ENCODE measurements at regions not wholly inside any gene's neighbourhood (a gene's known extent, or its start where the extent isn't known, plus 50 kb on each side); places are given as distances from the start of the nearest gene placed in this dataset.

DNA sequence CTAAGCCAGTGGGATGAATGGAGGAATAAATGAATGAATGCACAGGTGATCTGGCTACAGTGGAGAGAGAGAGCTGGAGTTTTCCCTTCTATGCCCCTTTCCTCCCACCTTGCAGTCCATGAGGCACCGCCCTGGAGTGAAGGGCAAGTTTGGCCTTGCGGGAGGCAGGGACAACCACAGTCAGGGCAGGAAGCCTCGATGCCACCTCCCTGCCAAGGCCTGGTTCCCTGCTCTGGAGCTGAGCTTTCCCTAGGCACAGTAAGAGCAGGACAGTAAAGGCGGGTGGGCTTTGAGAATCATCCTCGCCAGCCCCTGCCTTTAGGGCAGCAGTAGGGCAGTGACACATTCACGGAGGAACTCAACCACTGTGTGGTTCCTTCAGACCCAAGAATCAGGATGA is 72.6 kb downstream of the RBFOX3 start:
- no CpG with 5 or more reads among the region's 6 CpGs for WGBS (ENCODE audit: insufficient coverage, insufficient read length)
- H3K9me3 ChIP-seq (ENCODE audit: control insufficient read depth, insufficient read depth, low read length), result no peaks in the 10 kb centered on the region
- no peak overlapping the region for H3K4me3 ChIP-seq (ENCODE audit: low read length)
- no peak for DNase-seq (ENCODE audit: low read depth, low spot score)
- no peaks in the 10 kb centered on the region for H3K36me3 ChIP-seq (ENCODE audit: control insufficient read depth, insufficient read depth, low read length)
- H3K27me3 ChIP-seq (ENCODE audit: control insufficient read depth, insufficient read depth, low read length), result no peaks in the 10 kb centered on the region
- no peak overlapping the region for H3K27ac ChIP-seq (ENCODE audit: low read length)
- H3K4me1 ChIP-seq (ENCODE audit: control insufficient read depth, insufficient read depth, low read length), result no peaks in the 10 kb centered on the region

DNA sequence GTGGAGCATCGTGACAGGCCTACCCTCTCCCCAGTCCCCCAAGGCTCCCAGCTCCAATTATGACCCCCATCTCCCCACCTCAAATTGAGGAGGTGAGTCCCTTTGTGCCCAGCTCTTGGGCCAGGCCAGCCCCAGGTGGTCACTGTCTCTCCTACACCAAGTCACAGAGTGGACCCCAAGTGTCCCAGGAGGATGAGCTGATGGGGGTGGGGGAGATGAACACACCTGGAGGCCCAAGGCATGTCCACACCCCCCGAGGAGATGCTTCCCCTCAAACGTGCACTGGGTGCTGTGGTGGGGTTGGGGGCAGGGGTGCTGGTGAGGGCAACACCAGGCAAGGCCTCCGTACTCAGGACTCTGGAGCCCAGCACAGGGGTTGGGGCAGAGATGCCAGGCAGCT is 73.2 kb downstream of the RBFOX3 start:
- WGBS (ENCODE audit: insufficient coverage, insufficient read length), result no CpG with 5 or more reads among the region's 4 CpGs
- DNase-seq (ENCODE audit: low read depth, low spot score), result no peak
- Histone ChIP-seq H3K27me3 (ENCODE audit: control insufficient read depth, insufficient read depth, low read length) (no peaks in the 10 kb centered on the region), H3K36me3 (ENCODE audit: control insufficient read depth, insufficient read depth, low read length) (no peaks in the 10 kb centered on the region), H3K9me3 (ENCODE audit: control insufficient read depth, insufficient read depth, low read length) (no peaks in the 10 kb centered on the region), H3K4me3 (ENCODE audit: low read length) (no peak overlapping the region), H3K27ac (ENCODE audit: low read length) (no peak overlapping the region), H3K4me1 (ENCODE audit: control insufficient read depth, insufficient read depth, low read length) (no peaks in the 10 kb centered on the region; the same call in 1 of the 2 replicates)

DNA sequence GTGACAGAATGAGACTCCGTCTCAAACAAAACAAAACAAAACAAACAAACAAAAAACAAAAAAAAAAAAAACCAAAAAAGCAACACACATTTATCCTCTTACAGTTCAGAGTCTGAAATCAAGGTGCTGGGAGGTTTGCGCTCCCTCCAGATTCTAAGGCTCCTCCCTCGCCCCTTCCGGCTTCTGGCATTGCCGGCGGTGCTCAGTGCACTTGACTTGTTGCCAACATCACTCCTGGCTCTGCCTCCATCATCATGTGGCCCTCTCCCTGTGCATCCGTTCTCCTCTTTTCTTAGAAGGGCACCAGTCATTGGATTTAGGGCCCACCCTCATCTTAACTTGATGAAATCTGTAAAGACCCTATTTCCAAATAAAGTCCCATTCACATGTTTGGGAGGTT is 73.8 kb downstream of the RBFOX3 start:
- no CpG with 5 or more reads among the region's 7 CpGs for WGBS (ENCODE audit: insufficient coverage, insufficient read length)
- Histone ChIP-seq H3K27ac (ENCODE audit: low read length) (no peak overlapping the region), H3K9me3 (ENCODE audit: control insufficient read depth, insufficient read depth, low read length) (no peaks in the 10 kb centered on the region), H3K36me3 (ENCODE audit: control insufficient read depth, insufficient read depth, low read length) (no peaks in the 10 kb centered on the region), H3K27me3 (ENCODE audit: control insufficient read depth, insufficient read depth, low read length) (no peaks in the 10 kb centered on the region), H3K4me3 (ENCODE audit: low read length) (no peak overlapping the region), H3K4me1 (ENCODE audit: control insufficient read depth, insufficient read depth, low read length) (peaks cover 6% of the 10 kb centered on the region)
- no peak for DNase-seq (ENCODE audit: low read depth, low spot score)

DNA sequence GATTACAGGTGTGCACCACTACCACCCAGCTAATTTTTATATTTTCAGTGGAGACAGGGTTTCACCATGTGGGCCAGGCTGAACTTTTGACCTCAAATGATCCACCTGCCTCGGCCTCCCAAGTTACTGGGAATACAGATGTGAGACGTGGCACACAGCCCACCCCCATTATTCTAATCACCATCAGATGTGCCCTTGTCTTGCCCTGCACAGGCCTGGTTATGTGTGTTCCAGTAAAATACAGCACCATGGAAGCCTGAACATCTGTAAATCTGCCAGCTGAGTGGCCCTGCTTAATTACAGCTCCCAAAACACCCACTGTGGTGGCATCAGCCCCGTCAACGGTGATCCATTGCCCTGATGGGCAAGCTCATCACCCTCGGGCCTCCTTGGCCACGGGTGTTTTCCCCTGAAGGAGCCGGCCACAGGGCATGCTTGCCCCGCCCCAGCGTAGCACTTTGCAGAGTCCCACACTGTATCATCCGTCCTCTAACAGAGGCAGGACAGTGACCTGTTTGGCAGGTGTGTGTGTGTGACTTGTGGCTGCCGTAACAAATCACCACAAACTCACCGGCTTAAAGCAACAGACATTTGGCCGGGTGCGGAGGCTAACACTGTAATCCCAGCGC is 74.5 kb downstream of the RBFOX3 start:
- Histone ChIP-seq H3K27me3 (ENCODE audit: control insufficient read depth, insufficient read depth, low read length) (no peaks in the 10 kb centered on the region), H3K4me1 (ENCODE audit: control insufficient read depth, insufficient read depth, low read length) (peaks cover 9% of the 10 kb centered on the region), H3K4me3 (ENCODE audit: low read length) (no peak overlapping the region), H3K27ac (ENCODE audit: low read length) (no peak overlapping the region), H3K36me3 (ENCODE audit: control insufficient read depth, insufficient read depth, low read length) (no peaks in the 10 kb centered on the region), H3K9me3 (ENCODE audit: control insufficient read depth, insufficient read depth, low read length) (no peaks in the 10 kb centered on the region)
- no peak for DNase-seq (ENCODE audit: low read depth, low spot score)
- WGBS (ENCODE audit: insufficient coverage, insufficient read length), result no CpG with 5 or more reads among the region's 15 CpGs

DNA sequence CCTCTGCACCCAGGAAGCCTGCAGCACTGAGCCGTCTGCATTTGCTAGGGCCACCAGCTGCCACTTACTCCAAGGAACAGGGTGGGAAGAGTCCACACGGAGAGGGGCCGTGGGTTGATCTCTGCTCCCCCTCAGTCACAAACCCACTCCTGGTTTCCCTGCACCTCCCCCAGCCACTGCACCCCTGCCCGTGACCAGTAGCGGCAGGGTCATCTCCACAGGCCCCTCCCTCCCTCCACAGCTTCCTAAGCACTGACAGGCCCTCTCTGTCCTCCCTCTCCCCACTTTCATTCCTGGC is 75.2 kb downstream of the RBFOX3 start:
- no CpG with 5 or more reads among the region's 5 CpGs for WGBS (ENCODE audit: insufficient coverage, insufficient read length)
- Histone ChIP-seq H3K4me1 (ENCODE audit: control insufficient read depth, insufficient read depth, low read length) (peaks cover 9% of the 10 kb centered on the region), H3K36me3 (ENCODE audit: control insufficient read depth, insufficient read depth, low read length) (no peaks in the 10 kb centered on the region), H3K27me3 (ENCODE audit: control insufficient read depth, insufficient read depth, low read length) (no peaks in the 10 kb centered on the region), H3K9me3 (ENCODE audit: control insufficient read depth, insufficient read depth, low read length) (no peaks in the 10 kb centered on the region), H3K27ac (ENCODE audit: low read length) (no peak overlapping the region), H3K4me3 (ENCODE audit: low read length) (no peak overlapping the region)
- DNase-seq (ENCODE audit: low read depth, low spot score), result no peak

DNA sequence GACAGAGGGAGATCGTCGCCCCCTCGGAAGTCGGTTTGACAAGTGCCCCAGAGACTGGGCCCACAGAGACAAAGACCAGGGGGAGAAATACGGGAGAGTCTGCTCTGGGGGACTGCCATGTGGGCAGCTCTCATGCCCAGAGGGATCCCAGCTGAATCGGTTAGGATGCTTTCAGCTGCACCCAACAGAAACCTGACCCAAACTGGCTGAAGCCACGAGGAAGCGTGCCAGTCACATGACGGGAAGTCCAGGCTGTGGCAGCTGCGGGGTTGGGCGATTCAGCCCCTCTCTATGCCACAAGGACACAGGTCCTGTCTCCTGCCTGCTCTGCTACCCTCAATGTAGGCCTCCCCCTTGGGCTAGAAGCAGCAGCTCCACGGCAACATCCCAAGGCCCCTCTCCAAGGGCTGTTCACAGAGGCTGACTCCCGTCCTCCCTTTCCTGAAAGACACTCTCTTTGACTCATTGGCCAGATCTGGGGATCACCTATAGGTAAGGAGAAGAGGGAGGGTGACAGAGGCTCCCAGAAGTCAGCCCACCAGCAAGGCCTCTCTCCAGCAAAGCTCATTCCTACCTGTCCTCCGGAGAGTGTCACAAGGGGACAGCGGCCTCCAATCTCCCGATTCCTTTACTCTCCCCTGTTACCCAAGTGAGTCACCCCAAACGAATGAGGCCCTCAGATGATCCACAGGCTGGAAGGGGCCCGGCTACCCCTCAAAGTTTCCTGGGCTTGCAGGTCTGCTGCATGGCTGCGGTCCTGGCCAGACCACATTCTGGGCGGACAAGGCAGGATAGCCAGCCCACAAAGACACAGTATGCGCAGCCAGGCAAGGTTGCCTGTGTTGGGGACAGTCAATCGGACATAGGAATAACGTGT is 75.8 kb downstream of the RBFOX3 start:
- Histone ChIP-seq H3K9me3 (ENCODE audit: control insufficient read depth, insufficient read depth, low read length) (no peaks in the 10 kb centered on the region), H3K27me3 (ENCODE audit: control insufficient read depth, insufficient read depth, low read length) (no peaks in the 10 kb centered on the region), H3K36me3 (ENCODE audit: control insufficient read depth, insufficient read depth, low read length) (no peaks in the 10 kb centered on the region), H3K4me3 (ENCODE audit: low read length) (no peak overlapping the region), H3K27ac (ENCODE audit: low read length) (no peak overlapping the region), H3K4me1 (ENCODE audit: control insufficient read depth, insufficient read depth, low read length) (peaks cover 9% of the 10 kb centered on the region)
- no peak for DNase-seq (ENCODE audit: low read depth, low spot score)
- WGBS (ENCODE audit: insufficient coverage, insufficient read length), result no CpG with 5 or more reads among the region's 23 CpGs

DNA sequence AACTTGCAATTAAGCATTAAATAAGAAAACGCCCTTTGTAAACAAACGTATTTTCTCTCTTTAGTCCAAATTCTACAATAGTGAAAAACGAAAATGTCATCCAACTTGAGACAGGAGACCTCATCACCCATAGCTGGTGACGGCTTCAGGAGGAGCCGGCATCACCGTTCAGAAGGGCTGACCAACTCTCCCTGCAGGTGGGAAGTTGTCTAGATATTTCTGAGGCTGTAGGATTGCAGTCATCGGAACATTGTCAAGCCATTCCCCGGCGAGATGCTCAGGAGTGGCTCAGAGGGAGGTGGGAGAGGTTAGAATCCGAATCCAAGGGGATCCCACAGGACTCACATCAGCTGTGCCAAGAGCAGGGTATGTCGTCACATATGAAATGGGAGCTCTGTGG is 76.7 kb downstream of the RBFOX3 start:
- Histone ChIP-seq H3K27ac (ENCODE audit: low read length) (no peak overlapping the region), H3K4me3 (ENCODE audit: low read length) (no peak overlapping the region), H3K27me3 (ENCODE audit: control insufficient read depth, insufficient read depth, low read length) (no peaks in the 10 kb centered on the region), H3K36me3 (ENCODE audit: control insufficient read depth, insufficient read depth, low read length) (no peaks in the 10 kb centered on the region), H3K4me1 (ENCODE audit: control insufficient read depth, insufficient read depth, low read length) (peaks cover 9% of the 10 kb centered on the region), H3K9me3 (ENCODE audit: control insufficient read depth, insufficient read depth, low read length) (no peaks in the 10 kb centered on the region)
- no CpG with 5 or more reads among the region's 11 CpGs for WGBS (ENCODE audit: insufficient coverage, insufficient read length)
- no peak for DNase-seq (ENCODE audit: low read depth, low spot score)

DNA sequence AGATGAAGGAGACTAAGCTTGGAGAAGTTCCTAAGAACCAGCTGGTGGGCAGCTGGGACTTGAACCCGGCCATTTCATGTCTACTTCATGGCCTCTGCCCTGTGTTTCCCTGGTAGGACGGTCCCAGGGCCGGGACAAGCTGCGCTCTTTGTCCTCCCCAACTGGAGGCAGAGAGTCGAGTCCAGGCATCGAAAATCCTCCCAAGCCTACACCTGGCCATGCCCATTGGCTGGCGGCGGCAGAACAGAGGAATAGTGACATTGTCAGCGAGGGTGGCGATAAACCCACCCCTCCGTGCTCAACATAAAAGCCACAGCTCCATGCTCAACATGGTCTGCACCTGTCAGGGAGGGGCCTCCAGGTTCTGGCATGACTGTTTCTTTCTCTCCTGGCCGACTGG is 77.7 kb downstream of the RBFOX3 start:
- no peaks in the 10 kb centered on the region for H3K9me3 ChIP-seq (ENCODE audit: control insufficient read depth, insufficient read depth, low read length)
- H3K4me3 ChIP-seq (ENCODE audit: low read length), result no peak overlapping the region
- whole genome bisulfite sequencing (ENCODE audit: insufficient coverage, insufficient read length), result no CpG with 5 or more reads among the region's 12 CpGs
- H3K4me1 ChIP-seq (ENCODE audit: control insufficient read depth, insufficient read depth, low read length), result peaks cover 11% of the 10 kb centered on the region
- H3K27ac ChIP-seq (ENCODE audit: low read length), result no peak overlapping the region
- DNase-seq (ENCODE audit: low read depth, low spot score), result no peak
- H3K36me3 ChIP-seq (ENCODE audit: control insufficient read depth, insufficient read depth, low read length), result no peaks in the 10 kb centered on the region
- H3K27me3 ChIP-seq (ENCODE audit: control insufficient read depth, insufficient read depth, low read length), result no peaks in the 10 kb centered on the region

DNA sequence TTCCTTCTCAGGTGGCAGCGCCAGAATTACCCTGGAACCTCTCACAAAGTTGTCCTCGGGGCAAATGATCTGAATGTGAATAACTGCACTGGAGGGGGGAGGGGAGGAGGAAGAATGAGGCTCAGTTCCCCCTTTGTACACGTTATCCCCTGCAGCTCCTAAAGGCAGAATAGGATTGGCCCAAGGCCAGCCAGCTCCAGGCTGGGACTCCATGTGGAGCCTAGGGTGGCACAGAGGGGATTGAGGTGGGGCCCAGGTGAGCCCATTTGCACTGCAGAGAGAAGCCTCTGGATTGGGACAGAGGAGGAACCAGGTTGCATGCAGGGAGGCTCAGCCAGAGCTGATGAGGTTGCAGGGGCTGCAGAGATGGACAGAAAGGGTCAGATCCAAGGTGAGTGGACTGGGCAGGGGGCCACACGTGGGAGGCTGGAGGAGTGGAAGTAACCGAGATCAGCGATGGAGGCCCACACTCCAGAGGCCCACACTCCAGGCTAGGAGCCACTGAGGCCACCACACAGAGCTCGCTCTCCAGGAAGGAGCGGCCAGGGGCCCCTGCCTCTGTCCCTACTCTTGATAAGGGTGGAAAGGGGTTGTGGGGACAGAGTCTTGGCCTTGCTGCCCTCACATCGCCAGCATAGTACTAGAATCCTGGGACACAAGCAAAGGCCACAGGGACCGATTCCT is 78.6 kb downstream of the RBFOX3 start:
- H3K4me1 ChIP-seq (ENCODE audit: control insufficient read depth, insufficient read depth, low read length), result peaks cover 11% of the 10 kb centered on the region
- H3K27me3 ChIP-seq (ENCODE audit: control insufficient read depth, insufficient read depth, low read length), result no peaks in the 10 kb centered on the region
- no peaks in the 10 kb centered on the region for H3K36me3 ChIP-seq (ENCODE audit: control insufficient read depth, insufficient read depth, low read length)
- H3K27ac ChIP-seq (ENCODE audit: low read length), result no peak overlapping the region
- H3K4me3 ChIP-seq (ENCODE audit: low read length), result no peak overlapping the region
- no peaks in the 10 kb centered on the region for H3K9me3 ChIP-seq (ENCODE audit: control insufficient read depth, insufficient read depth, low read length)
- WGBS (ENCODE audit: insufficient coverage, insufficient read length), result no CpG with 5 or more reads among the region's 10 CpGs
- no peak for DNase-seq (ENCODE audit: low read depth, low spot score)

DNA sequence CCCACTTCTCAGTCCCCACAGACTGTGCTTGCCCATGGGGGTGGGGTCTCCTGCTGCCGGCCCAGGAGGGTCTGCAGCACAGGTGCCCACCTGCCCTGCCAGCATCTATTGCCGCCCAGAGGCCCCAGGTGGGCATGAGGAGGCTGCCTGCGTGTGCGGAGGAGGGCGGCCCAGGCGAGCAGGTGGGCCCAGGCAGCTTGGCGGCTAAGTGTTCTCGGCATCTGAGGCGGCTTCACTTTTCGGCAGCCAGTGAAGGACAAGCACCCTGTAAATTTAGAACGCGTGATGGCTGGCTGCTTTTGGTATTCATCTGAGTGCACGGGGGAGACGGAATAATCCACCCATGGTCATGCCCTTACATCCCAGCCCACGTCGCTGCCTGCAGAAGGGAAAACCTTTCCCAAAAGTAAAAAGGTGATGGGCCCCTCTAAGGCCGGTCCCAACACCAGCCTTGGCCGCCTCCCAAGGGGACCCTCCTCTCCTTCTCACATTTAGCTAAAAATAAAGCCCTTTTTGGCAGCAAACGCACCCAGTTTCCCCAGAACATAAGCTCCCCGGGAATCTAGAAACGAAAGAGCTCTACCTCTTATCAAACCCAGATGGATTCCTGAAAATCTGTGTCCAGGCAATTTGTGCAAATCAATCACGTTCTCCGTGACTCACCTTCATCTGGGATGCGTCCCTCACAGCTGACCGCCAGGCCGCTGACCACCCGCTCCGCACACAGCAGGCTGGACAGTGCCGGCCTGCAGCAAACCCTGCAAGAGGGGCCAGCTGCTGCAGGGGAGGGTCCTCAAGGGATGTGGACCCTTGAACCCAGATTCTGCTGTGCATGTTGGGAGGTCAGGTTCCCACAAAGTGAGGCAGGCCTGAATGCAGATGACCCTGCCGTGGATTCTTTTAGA is 79.4 kb downstream of the RBFOX3 start:
- DNase-seq (ENCODE audit: low read depth, low spot score), result no peak
- Histone ChIP-seq H3K4me3 (ENCODE audit: low read length) (no peak overlapping the region), H3K36me3 (ENCODE audit: control insufficient read depth, insufficient read depth, low read length) (no peaks in the 10 kb centered on the region), H3K4me1 (ENCODE audit: control insufficient read depth, insufficient read depth, low read length) (peaks cover 11% of the 10 kb centered on the region), H3K9me3 (ENCODE audit: control insufficient read depth, insufficient read depth, low read length) (no peaks in the 10 kb centered on the region), H3K27ac (ENCODE audit: low read length) (no peak overlapping the region), H3K27me3 (ENCODE audit: control insufficient read depth, insufficient read depth, low read length) (no peaks in the 10 kb centered on the region)
- WGBS (ENCODE audit: insufficient coverage, insufficient read length), result no CpG with 5 or more reads among the region's 30 CpGs

Measured in iPS DF 6.9 (cell line).